GM23338 (cell line): ENCODE measurements at regions not wholly inside any gene's neighbourhood (a gene's known extent, or its start where the extent isn't known, plus 50 kb on each side); places are given as distances from the start of the nearest gene placed in this dataset.

Experiments
- ATAC-seq: fragments of 200-7000 bp; cut with Tn5 transposase; 3 replicates; pipeline ENCODE4 v1.9.1; 2020
- DNase-seq: peaks from one replicate; pipeline ENCODE4 v3.0.0-alpha.2; 2015; ENCODE audit warnings: low spot score
- H2AFZ ChIP-seq: fragments of 200-600 bp; sonication (generic); 2 replicates; pipeline ENCODE4 v1.8.0; 2016; ENCODE audit warnings: antibody characterized with exemption, mild to moderate bottlenecking, moderate library complexity
- H3F3A ChIP-seq: fragments of 200-600 bp; sonication (generic); replicated peaks from 2 replicates; pipeline ENCODE4 v1.8.0; 2017; ENCODE audit warnings: antibody characterized with exemption, mixed run types, low read depth
- H3K27ac ChIP-seq: fragments of 200-600 bp; sonication (generic); 2 replicates; pipeline ENCODE4 v1.6.1; 2016; ENCODE audit warnings: low read depth
- H3K27me3 ChIP-seq: fragments of 200-600 bp; sonication (generic); 2 replicates; pipeline ENCODE4 v1.8.0; 2016; ENCODE audit warnings: mild to moderate bottlenecking, mixed run types, moderate library complexity; ENCODE audit not compliant: insufficient read depth
- H3K36me3 ChIP-seq: fragments of 200-600 bp; sonication (generic); 2 replicates; pipeline ENCODE4 v1.8.0; 2016; ENCODE audit warnings: mild to moderate bottlenecking; ENCODE audit not compliant: insufficient read depth
- H3K4me1 ChIP-seq: fragments of 200-600 bp; sonication (generic); 2 replicates; pipeline ENCODE4 v1.8.0; 2016; ENCODE audit warnings: mild to moderate bottlenecking, moderate library complexity; ENCODE audit not compliant: insufficient read depth
- H3K4me2 ChIP-seq: fragments of 200-600 bp; sonication (generic); 2 replicates; pipeline ENCODE4 v1.7.1; 2017; ENCODE audit warnings: mixed run types
- H3K4me3 ChIP-seq: fragments of 200-600 bp; sonication (generic); 2 replicates; pipeline ENCODE4 v1.6.1; 2016; ENCODE audit warnings: mixed run types
- H3K79me2 ChIP-seq: fragments of 200-600 bp; sonication (generic); replicated peaks from 2 replicates; pipeline ENCODE4 v1.8.0; 2017; ENCODE audit warnings: mild to moderate bottlenecking; ENCODE audit not compliant: insufficient read depth
- H3K9me2 ChIP-seq: fragments of 200-600 bp; sonication (generic); 2 replicates; pipeline ENCODE4 v1.8.0; 2017; ENCODE audit not compliant: insufficient read depth
- H4K20me1 ChIP-seq: fragments of 200-600 bp; sonication (generic); replicated peaks from 2 replicates; pipeline ENCODE4 v1.8.0; 2017; ENCODE audit warnings: mild to moderate bottlenecking; ENCODE audit not compliant: insufficient read depth
- H3K27ac Mint-ChIP-seq: 2 replicates; pipeline ENCODE4 v1.8.0; 2020; ENCODE audit warnings: inconsistent platforms, mild to moderate bottlenecking, moderate library complexity, mixed read lengths
- H3K27me3 Mint-ChIP-seq: 3 replicates; pipeline ENCODE4 v1.8.0; 2022; ENCODE audit warnings: low read depth, mild to moderate bottlenecking, moderate library complexity, mixed read lengths, inconsistent platforms; ENCODE audit not compliant: insufficient read depth, poor library complexity
- H3K36me3 Mint-ChIP-seq: 3 replicates; pipeline ENCODE4 v1.8.0; 2021; ENCODE audit warnings: low read depth, mild to moderate bottlenecking, inconsistent platforms, moderate library complexity, mixed read lengths
- H3K4me1 Mint-ChIP-seq: 3 replicates; pipeline ENCODE4 v1.8.0; 2020; ENCODE audit warnings: mild to moderate bottlenecking, inconsistent platforms, mixed read lengths
- H3K4me3 Mint-ChIP-seq: 3 replicates; pipeline ENCODE4 v1.8.0; 2021; ENCODE audit warnings: moderate library complexity, mild to moderate bottlenecking, inconsistent platforms, mixed read lengths
- H3K9me3 Mint-ChIP-seq: 3 replicates; pipeline ENCODE4 v1.8.0; 2020; ENCODE audit warnings: moderate library complexity, mild to moderate bottlenecking, inconsistent platforms, mixed read lengths
- CREB1 ChIP-seq: fragments of 250-450 bp; sonication (Bioruptor Pico); IDR thresholded peaks from 2 replicates; pipeline ENCODE4 v1.5.0; 2020; ENCODE audit warnings: low read depth, mild to moderate bottlenecking, moderate library complexity
- EZH2 ChIP-seq: fragments of 200-600 bp; sonication (generic); IDR thresholded peaks from one replicate; pipeline ENCODE4 v1.8.0; 2017; ENCODE audit warnings: antibody characterized with exemption, mild to moderate bottlenecking, low read depth; ENCODE audit not compliant: unreplicated experiment
- EZH2phosphoT487 ChIP-seq: fragments of 200-600 bp; sonication (generic); IDR thresholded peaks from one replicate; pipeline ENCODE4 v1.8.1; 2018; ENCODE audit warnings: antibody characterized with exemption; ENCODE audit not compliant: unreplicated experiment
- JUNB ChIP-seq: IDR thresholded peaks from one replicate; pipeline ENCODE4 v1.6.1; 2016; ENCODE audit warnings: antibody characterized with exemption; ENCODE audit not compliant: unreplicated experiment
- NANOG ChIP-seq: IDR thresholded peaks from 2 replicates; pipeline ENCODE4 v1.6.1; 2016; ENCODE audit warnings: antibody characterized with exemption, borderline replicate concordance
- POLR2AphosphoS5 ChIP-seq: IDR thresholded peaks from 2 replicates; pipeline ENCODE4 v1.6.1; 2016; ENCODE audit warnings: antibody characterized with exemption, low read depth
- STAT1 ChIP-seq: IDR thresholded peaks from one replicate; pipeline ENCODE4 v1.6.1; 2016; ENCODE audit warnings: antibody characterized with exemption; ENCODE audit not compliant: unreplicated experiment
- ZNF114 ChIP-seq: fragments of 250-450 bp; sonication (Bioruptor Pico); IDR thresholded peaks from 2 replicates; pipeline ENCODE4 v1.5.0; 2020; ENCODE audit warnings: mild to moderate bottlenecking, moderate library complexity
- ZNF331 ChIP-seq: fragments of 250-450 bp; sonication (Bioruptor Pico); IDR thresholded peaks from 2 replicates; pipeline ENCODE4 v1.5.0; 2020; ENCODE audit warnings: low read depth, mild to moderate bottlenecking, moderate library complexity
- TF ChIP-seq, protein P1 (sequence below): IDR thresholded peaks from one replicate; pipeline ENCODE4 v1.6.1; 2018; ENCODE audit warnings: antibody characterized with exemption; ENCODE audit not compliant: unreplicated experiment
- TF ChIP-seq, protein P2 (sequence below), 2 experiments: fragments of 200-600 bp in 1 of 2; sonication (generic) in 1 of 2; conservative IDR thresholded peaks; 2 replicates each; pipeline versions ENCODE4 v1.5.1 to v1.6.1; 2016 to 2017; ENCODE audit warnings: antibody characterized with exemption in 2 of 2, low read depth in 2 of 2, mild to moderate bottlenecking in 2 of 2, moderate library complexity in 1 of 2
- TF ChIP-seq, protein P3 (sequence below): IDR thresholded peaks from 2 replicates; pipeline ENCODE4 v1.6.1; 2016; ENCODE audit warnings: antibody characterized with exemption
- TF ChIP-seq, protein P4 (sequence below): fragments of 250-450 bp; sonication (Bioruptor Pico); IDR thresholded peaks from 2 replicates; pipeline ENCODE4 v1.5.0; 2020; ENCODE audit warnings: mild to moderate bottlenecking, moderate library complexity

DNA sequence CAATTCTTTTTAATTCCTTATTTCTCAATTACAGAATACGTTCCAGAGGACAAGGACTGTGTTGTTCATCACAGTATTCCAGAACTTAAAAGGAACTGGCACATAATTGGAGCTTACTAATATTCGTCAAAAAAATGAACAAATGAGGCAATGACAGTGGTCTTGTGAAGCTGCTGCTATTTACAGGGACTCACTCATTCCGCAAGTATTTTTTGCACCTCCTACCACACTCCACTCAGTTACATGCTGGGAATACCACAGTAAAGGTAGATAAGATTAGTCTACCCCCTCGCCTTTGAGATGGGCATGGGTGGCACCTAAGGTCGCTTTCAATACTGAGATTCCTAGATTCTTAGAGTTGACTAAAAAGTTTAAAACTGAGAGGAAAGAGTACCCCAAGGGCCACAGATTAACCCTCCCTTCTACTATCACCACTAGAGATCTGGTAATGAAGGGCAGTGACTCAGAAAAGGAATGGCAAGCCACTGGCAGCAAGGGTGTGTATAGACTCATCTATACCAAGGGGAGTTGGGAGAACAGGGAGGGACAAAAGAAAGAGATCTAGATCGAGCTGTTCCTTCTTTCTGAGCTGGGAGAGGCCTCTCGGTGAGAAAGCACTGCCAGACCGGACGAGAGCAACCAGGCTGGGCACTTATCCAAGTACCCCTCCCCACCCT is 85.0 kb downstream of the RPL27A start:
- H3K4me3 ChIP-seq = no peak overlapping the region
- H3K79me2 ChIP-seq = no peaks in the 10 kb centered on the region
- ATAC-seq = no peak
- no peak for DNase-seq
- H4K20me1 ChIP-seq = no peaks in the 10 kb centered on the region
- no peak overlapping the region for H3K4me2 ChIP-seq
- Mint-ChIP-seq H3K36me3 (no peaks in the 10 kb centered on the region), H3K27me3 (peaks cover 5% of the 10 kb centered on the region), H3K4me3 (no peak overlapping the region), H3K4me1 (peaks cover 24% of the 10 kb centered on the region), H3K27ac (no peak overlapping the region), H3K9me3 (no peaks in the 10 kb centered on the region)
- H3K27ac ChIP-seq = no peak overlapping the region
- no peaks in the 10 kb centered on the region for H3F3A ChIP-seq
- TF ChIP-seq STAT1 = no peak
- TF ChIP-seq, protein P1, sequence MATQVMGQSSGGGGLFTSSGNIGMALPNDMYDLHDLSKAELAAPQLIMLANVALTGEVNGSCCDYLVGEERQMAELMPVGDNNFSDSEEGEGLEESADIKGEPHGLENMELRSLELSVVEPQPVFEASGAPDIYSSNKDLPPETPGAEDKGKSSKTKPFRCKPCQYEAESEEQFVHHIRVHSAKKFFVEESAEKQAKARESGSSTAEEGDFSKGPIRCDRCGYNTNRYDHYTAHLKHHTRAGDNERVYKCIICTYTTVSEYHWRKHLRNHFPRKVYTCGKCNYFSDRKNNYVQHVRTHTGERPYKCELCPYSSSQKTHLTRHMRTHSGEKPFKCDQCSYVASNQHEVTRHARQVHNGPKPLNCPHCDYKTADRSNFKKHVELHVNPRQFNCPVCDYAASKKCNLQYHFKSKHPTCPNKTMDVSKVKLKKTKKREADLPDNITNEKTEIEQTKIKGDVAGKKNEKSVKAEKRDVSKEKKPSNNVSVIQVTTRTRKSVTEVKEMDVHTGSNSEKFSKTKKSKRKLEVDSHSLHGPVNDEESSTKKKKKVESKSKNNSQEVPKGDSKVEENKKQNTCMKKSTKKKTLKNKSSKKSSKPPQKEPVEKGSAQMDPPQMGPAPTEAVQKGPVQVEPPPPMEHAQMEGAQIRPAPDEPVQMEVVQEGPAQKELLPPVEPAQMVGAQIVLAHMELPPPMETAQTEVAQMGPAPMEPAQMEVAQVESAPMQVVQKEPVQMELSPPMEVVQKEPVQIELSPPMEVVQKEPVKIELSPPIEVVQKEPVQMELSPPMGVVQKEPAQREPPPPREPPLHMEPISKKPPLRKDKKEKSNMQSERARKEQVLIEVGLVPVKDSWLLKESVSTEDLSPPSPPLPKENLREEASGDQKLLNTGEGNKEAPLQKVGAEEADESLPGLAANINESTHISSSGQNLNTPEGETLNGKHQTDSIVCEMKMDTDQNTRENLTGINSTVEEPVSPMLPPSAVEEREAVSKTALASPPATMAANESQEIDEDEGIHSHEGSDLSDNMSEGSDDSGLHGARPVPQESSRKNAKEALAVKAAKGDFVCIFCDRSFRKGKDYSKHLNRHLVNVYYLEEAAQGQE = no peak
- no peak for TF ChIP-seq EZH2phosphoT487
- TF ChIP-seq ZNF114 = no peak
- TF ChIP-seq, protein P2, sequence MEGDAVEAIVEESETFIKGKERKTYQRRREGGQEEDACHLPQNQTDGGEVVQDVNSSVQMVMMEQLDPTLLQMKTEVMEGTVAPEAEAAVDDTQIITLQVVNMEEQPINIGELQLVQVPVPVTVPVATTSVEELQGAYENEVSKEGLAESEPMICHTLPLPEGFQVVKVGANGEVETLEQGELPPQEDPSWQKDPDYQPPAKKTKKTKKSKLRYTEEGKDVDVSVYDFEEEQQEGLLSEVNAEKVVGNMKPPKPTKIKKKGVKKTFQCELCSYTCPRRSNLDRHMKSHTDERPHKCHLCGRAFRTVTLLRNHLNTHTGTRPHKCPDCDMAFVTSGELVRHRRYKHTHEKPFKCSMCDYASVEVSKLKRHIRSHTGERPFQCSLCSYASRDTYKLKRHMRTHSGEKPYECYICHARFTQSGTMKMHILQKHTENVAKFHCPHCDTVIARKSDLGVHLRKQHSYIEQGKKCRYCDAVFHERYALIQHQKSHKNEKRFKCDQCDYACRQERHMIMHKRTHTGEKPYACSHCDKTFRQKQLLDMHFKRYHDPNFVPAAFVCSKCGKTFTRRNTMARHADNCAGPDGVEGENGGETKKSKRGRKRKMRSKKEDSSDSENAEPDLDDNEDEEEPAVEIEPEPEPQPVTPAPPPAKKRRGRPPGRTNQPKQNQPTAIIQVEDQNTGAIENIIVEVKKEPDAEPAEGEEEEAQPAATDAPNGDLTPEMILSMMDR (conservative IDR thresholded peaks at IDR 0.05; ENCODE audit: low read depth in 2 of 2) = no peak
- TF ChIP-seq POLR2AphosphoS5 = no peak
- TF ChIP-seq CREB1 (CRISPR knock-in tag) = no peak
- TF ChIP-seq ZNF331 (CRISPR knock-in tag) = no peak
- TF ChIP-seq EZH2 = no peak
- no peak for TF ChIP-seq NANOG
- TF ChIP-seq, protein P3, sequence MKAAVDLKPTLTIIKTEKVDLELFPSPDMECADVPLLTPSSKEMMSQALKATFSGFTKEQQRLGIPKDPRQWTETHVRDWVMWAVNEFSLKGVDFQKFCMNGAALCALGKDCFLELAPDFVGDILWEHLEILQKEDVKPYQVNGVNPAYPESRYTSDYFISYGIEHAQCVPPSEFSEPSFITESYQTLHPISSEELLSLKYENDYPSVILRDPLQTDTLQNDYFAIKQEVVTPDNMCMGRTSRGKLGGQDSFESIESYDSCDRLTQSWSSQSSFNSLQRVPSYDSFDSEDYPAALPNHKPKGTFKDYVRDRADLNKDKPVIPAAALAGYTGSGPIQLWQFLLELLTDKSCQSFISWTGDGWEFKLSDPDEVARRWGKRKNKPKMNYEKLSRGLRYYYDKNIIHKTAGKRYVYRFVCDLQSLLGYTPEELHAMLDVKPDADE = no peak
- TF ChIP-seq, protein P4, sequence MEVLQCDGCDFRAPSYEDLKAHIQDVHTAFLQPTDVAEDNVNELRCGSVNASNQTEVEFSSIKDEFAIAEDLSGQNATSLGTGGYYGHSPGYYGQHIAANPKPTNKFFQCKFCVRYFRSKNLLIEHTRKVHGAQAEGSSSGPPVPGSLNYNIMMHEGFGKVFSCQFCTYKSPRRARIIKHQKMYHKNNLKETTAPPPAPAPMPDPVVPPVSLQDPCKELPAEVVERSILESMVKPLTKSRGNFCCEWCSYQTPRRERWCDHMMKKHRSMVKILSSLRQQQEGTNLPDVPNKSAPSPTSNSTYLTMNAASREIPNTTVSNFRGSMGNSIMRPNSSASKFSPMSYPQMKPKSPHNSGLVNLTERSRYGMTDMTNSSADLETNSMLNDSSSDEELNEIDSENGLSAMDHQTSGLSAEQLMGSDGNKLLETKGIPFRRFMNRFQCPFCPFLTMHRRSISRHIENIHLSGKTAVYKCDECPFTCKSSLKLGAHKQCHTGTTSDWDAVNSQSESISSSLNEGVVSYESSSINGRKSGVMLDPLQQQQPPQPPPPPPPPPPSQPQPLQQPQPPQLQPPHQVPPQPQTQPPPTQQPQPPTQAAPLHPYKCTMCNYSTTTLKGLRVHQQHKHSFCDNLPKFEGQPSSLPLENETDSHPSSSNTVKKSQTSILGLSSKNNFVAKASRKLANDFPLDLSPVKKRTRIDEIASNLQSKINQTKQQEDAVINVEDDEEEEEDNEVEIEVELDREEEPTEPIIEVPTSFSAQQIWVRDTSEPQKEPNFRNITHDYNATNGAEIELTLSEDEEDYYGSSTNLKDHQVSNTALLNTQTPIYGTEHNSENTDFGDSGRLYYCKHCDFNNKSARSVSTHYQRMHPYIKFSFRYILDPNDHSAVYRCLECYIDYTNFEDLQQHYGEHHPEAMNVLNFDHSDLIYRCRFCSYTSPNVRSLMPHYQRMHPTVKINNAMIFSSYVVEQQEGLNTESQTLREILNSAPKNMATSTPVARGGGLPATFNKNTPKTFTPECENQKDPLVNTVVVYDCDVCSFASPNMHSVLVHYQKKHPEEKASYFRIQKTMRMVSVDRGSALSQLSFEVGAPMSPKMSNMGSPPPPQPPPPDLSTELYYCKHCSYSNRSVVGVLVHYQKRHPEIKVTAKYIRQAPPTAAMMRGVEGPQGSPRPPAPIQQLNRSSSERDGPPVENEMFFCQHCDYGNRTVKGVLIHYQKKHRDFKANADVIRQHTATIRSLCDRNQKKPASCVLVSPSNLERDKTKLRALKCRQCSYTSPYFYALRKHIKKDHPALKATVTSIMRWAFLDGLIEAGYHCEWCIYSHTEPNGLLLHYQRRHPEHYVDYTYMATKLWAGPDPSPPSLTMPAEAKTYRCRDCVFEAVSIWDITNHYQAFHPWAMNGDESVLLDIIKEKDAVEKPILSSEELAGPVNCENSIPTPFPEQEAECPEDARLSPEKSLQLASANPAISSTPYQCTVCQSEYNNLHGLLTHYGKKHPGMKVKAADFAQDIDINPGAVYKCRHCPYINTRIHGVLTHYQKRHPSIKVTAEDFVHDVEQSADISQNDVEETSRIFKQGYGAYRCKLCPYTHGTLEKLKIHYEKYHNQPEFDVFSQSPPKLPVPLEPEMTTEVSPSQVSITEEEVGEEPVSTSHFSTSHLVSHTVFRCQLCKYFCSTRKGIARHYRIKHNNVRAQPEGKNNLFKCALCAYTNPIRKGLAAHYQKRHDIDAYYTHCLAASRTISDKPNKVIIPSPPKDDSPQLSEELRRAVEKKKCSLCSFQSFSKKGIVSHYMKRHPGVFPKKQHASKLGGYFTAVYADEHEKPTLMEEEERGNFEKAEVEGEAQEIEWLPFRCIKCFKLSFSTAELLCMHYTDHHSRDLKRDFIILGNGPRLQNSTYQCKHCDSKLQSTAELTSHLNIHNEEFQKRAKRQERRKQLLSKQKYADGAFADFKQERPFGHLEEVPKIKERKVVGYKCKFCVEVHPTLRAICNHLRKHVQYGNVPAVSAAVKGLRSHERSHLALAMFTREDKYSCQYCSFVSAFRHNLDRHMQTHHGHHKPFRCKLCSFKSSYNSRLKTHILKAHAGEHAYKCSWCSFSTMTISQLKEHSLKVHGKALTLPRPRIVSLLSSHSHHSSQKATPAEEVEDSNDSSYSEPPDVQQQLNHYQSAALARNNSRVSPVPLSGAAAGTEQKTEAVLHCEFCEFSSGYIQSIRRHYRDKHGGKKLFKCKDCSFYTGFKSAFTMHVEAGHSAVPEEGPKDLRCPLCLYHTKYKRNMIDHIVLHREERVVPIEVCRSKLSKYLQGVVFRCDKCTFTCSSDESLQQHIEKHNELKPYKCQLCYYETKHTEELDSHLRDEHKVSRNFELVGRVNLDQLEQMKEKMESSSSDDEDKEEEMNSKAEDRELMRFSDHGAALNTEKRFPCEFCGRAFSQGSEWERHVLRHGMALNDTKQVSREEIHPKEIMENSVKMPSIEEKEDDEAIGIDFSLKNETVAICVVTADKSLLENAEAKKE (CRISPR knock-in tag) = no peak
- no peak for TF ChIP-seq JUNB
- H2AFZ ChIP-seq = no peak overlapping the region
- H3K9me2 ChIP-seq = no peaks in the 10 kb centered on the region
- H3K27me3 ChIP-seq = no peaks in the 10 kb centered on the region
- H3K4me1 ChIP-seq = peaks cover 21% of the 10 kb centered on the region
- no peaks in the 10 kb centered on the region for H3K36me3 ChIP-seq
